ENCODE measurements at regions not wholly inside any gene's neighbourhood (a gene's known extent, or its start where the extent isn't known, plus 50 kb on each side); places are given as distances from the start of the nearest gene placed in this dataset.

DNA sequence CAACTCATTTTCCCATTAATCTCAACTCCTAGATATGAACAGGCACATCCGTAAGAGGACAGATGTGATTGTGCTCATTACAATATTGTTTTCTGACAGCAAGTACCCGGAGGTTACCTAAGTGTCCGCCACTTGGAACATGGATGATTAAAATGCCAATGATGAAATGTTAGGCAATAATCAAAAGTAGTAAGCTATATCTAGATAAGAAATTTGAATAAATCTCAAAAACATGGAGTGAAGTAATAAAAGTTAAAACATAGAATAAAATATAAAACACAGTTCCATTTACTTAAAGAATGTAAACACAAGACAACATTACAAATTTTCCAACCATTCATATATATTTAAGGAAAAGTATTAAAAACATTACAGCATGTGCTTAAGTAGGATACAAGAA, 59.2 kb upstream of the LY86 start:
- DNase-seq, result no peak

DNA sequence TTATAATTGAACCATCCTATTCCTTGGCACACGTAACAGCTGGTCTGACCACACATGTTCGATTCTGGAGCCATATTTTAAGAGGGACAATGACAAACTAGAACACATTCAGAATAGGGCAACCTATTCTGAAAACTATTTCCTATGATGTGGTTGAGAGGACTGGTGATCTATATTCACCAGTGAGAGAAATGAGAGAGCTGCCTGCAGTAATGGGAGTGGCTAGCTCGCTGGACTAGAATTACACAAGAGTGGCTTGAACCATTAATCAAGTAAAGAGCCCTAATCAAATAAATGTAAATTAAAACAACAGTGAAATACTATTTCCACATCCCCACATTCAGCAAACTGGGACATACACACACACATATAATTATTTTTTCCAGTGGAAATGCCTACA, 55.3 kb upstream of the LY86 start:
- DNase-seq, result no peak

DNA sequence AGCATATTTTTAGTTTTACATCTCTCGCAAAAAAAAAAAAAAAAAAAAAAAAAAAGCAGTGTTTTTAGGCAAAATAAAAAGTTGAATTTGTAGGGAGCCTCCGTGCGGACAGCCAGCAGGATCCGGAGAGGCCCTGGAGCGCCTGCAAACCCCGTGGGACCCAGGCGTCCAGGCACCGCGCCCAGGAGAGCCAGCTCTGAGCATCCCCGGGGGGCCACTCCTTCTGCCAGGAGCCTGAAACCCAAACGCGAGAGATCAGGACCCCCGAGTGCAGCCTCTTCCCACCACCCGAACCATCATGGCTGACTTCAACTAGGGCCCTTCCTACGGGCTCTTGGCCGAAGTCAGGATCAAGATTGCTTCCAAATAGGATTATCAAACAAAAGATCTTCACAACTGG, 54.1 kb upstream of the LY86 start:
- no peak for DNase-seq

DNA sequence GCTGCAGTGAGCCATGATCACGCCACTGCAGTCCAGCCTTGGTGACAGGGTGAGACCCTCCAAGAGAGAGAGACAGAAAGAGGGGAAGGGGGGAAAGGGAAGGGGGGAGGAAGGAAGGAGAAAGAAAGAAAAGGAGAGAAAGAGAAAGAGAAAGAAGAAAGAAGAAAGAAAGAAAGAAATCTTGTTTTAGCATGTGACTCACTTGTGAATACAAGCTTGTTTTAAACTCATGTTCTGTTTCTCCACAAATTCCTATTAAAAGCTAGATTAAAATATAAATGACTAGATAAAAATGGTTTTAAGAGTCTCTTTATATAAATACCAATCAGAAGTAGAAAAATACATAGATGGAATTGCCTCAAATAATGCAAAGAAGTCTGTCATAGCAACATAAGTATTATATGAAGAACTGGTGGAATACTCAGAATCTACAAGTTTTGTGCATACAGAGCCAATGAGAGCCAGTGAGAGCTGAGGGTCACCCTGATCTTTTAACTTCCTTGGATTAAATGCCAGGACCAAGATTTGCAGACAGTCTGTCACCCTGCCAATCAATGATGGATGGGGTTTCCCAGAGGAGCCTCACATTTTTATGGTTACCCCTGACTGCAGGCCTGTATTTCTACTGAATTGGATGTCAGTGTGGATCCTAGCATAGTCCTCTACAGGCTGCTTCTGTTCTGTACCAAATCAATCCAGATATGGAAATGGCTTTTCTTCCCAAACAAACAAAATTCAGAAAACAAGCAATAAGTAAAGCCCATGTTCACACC, 50.8 kb upstream of the LY86 start:
- no peak for DNase-seq

DNA sequence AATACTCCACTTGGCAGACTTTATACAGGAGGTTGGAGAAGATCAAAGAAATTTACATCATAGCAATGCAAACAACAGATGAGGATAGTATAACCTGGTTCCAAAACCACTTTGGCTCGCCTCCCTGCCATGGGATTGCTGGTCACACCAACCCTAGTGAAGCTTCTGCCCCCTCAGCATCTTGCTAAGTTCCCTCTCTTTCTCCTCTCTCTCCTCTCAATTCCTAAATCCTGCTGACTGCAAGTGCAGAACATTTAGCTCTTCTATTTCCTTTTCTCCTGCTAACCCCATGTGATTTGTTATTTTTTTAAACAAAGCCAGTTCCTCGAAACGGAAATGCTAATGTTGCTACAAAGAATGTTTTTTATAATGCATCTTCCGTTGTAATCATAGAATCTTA, 50.3 kb upstream of the LY86 start:
- peak; percentile 26 to 80 (median 61) for DNase-seq
